HuH-7 (cell line): ENCODE measurements at regions not wholly inside any gene's neighbourhood (a gene's known extent, or its start where the extent isn't known, plus 50 kb on each side); places are given as distances from the start of the nearest gene placed in this dataset.
"Not testable (repeated sequence)": the region's sequence is repeated elsewhere in the genome, so short reads cannot be mapped to it uniquely, and the experiment has no call there.

Experiments used
- DNase-seq: peaks from one replicate; pipeline ENCODE4 v3.0.0; 2011; ENCODE audit warnings: low spot score

- not testable (repeated sequence) for DNase-seq
These were observed 242.3 kb upstream of the PLGLB1 start for GRCh38 chr2:87263868-87264518.

- not testable (repeated sequence) for DNase-seq
These were observed 253.5 kb upstream of the PLGLB1 start for GRCh38 chr2:87275192-87275591.

- not testable (repeated sequence) for DNase-seq
These were observed 254.5 kb upstream of the PLGLB1 start for GRCh38 chr2:87275974-87276629.

- DNase-seq, result not testable (repeated sequence)
These were observed 255.0 kb upstream of the PLGLB1 start for GRCh38 chr2:87276673-87277072.

GRCh38 chr2:87277734-87278133 is 256.1 kb upstream of the PLGLB1 start:
- not testable (repeated sequence) for DNase-seq

GRCh38 chr2:87280596-87281355 is 259.1 kb upstream of the PLGLB1 start:
- DNase-seq, result not testable (repeated sequence)

- DNase-seq, result not testable (repeated sequence)
These were observed 262.3 kb upstream of the PLGLB1 start for GRCh38 chr2:87283735-87284470.

- DNase-seq, result not testable (repeated sequence)
These were observed 262.8 kb upstream of the PLGLB1 start for GRCh38 chr2:87284471-87284772.

GRCh38 chr2:87285139-87285538 is 263.5 kb upstream of the PLGLB1 start:
- DNase-seq, result not testable (repeated sequence)

- not testable (repeated sequence) for DNase-seq
These were observed 269.1 kb upstream of the PLGLB1 start for GRCh38 chr2:87290566-87291307.

GRCh38 chr2:87291400-87292200 is 270.0 kb upstream of the PLGLB1 start:
- not testable (repeated sequence) for DNase-seq

- DNase-seq, result not testable (repeated sequence)
These were observed 272.4 kb upstream of the PLGLB1 start for GRCh38 chr2:87293931-87294594.

GRCh38 chr2:87295135-87295534 is 273.5 kb upstream of the PLGLB1 start:
- not testable (repeated sequence) for DNase-seq

- not testable (repeated sequence) for DNase-seq
These were observed 279.7 kb upstream of the PLGLB1 start for GRCh38 chr2:87301349-87301748.

- not testable (repeated sequence) for DNase-seq
These were observed 280.2 kb upstream of the PLGLB1 start for GRCh38 chr2:87301871-87302270.

GRCh38 chr2:87308621-87309020 is 287.0 kb upstream of the PLGLB1 start:
- not testable (repeated sequence) for DNase-seq

- not testable (repeated sequence) for DNase-seq
These were observed 288.1 kb upstream of the PLGLB1 start for GRCh38 chr2:87309785-87310184.

GRCh38 chr2:87311896-87312441 is 290.3 kb upstream of the PLGLB1 start:
- not testable (repeated sequence) for DNase-seq

GRCh38 chr2:87314622-87315021 is 293.0 kb upstream of the PLGLB1 start:
- not testable (repeated sequence) for DNase-seq
